HepG2 (cell line): ENCODE measurements at regions not wholly inside any gene's neighbourhood (a gene's known extent, or its start where the extent isn't known, plus 50 kb on each side); places are given as distances from the start of the nearest gene placed in this dataset.

Source experiments
- AFF4 ChIP-seq: sonication (generic); formaldehyde crosslinking; IDR thresholded peaks from 2 replicates; pipeline ENCODE4 v1.4.0; 2020; ENCODE audit warnings: missing genetic modification reagents
- CREB1 ChIP-seq, 2 experiments: fragments of 450-650 bp in 1 of 2; IDR thresholded peaks; 2 replicates each; pipeline ENCODE4 v1.6.1; 2016 to 2017; ENCODE audit warnings: control low read depth in 1 of 2, mild to moderate bottlenecking in 1 of 2, missing compliant biosample characterization in 1 of 2, missing genetic modification characterization in 1 of 2
- EP300 ChIP-seq, 3 experiments: sonication (generic) in 1 of 3; formaldehyde crosslinking in 1 of 3; IDR thresholded peaks; 2 replicates each; pipeline versions ENCODE4 v1.5.1 to v1.6.1; 2011 to 2020; ENCODE audit warnings: low read depth in 2 of 3, low read length in 2 of 3, borderline replicate concordance in 1 of 3, improper control_type of control experiment in 1 of 3, mild to moderate bottlenecking in 1 of 3, missing genetic modification reagents in 1 of 3, moderate library complexity in 1 of 3
- GFI1 ChIP-seq: sonication (generic); formaldehyde crosslinking; IDR thresholded peaks from 2 replicates; pipeline ENCODE4 v1.5.0; 2020; ENCODE audit warnings: missing genetic modification reagents, mild to moderate bottlenecking, borderline replicate concordance
- KAT7 ChIP-seq: IDR thresholded peaks from 2 replicates; pipeline ENCODE4 v1.6.1; 2018; ENCODE audit warnings: borderline replicate concordance, missing compliant biosample characterization
- SP140L ChIP-seq: sonication (generic); formaldehyde crosslinking; IDR thresholded peaks from 2 replicates; pipeline ENCODE4 v1.4.0; 2020; ENCODE audit warnings: missing genetic modification reagents, borderline replicate concordance
- SUZ12 ChIP-seq: fragments of 150-350 bp; IDR thresholded peaks from 2 replicates; pipeline ENCODE4 v1.6.1; 2014; ENCODE audit warnings: low read depth, low read length
- ZBED4 ChIP-seq: sonication (generic); formaldehyde crosslinking; IDR thresholded peaks from 2 replicates; pipeline ENCODE4 v1.4.0; 2020; ENCODE audit warnings: missing genetic modification reagents, borderline replicate concordance
- ZMYM4 ChIP-seq: sonication (generic); formaldehyde crosslinking; IDR thresholded peaks from 2 replicates; pipeline ENCODE4 v1.8.1; 2023; ENCODE audit warnings: mild to moderate bottlenecking, missing genetic modification reagents
- ZNF136 ChIP-seq: sonication (generic); formaldehyde crosslinking; IDR thresholded peaks from 2 replicates; pipeline ENCODE4 v1.8.1; 2022; ENCODE audit warnings: low read depth, mild to moderate bottlenecking, moderate library complexity, missing genetic modification reagents
- ZNF496 ChIP-seq: sonication (generic); formaldehyde crosslinking; IDR thresholded peaks from 2 replicates; pipeline ENCODE4 v1.8.1; 2023; ENCODE audit warnings: mild to moderate bottlenecking, moderate library complexity, missing genetic modification reagents; ENCODE audit not compliant: insufficient replicate concordance
- ZNF530 ChIP-seq: sonication (generic); formaldehyde crosslinking; IDR thresholded peaks from 2 replicates; pipeline ENCODE4 v1.5.0; 2020; ENCODE audit warnings: low read depth, mild to moderate bottlenecking, missing genetic modification reagents
- ZNF644 ChIP-seq: IDR thresholded peaks from 2 replicates; pipeline ENCODE4 v1.6.1; 2016; ENCODE audit warnings: low read depth
- ZNF678 ChIP-seq: sonication (generic); formaldehyde crosslinking; IDR thresholded peaks from 2 replicates; pipeline ENCODE4 v1.4.0; 2020; ENCODE audit warnings: mild to moderate bottlenecking, missing genetic modification reagents
- ZNF691 ChIP-seq: sonication (generic); formaldehyde crosslinking; IDR thresholded peaks from 2 replicates; pipeline ENCODE4 v1.4.0; 2020; ENCODE audit warnings: missing genetic modification reagents, low read depth, mild to moderate bottlenecking, borderline replicate concordance
- ZNF713 ChIP-seq: sonication (generic); formaldehyde crosslinking; IDR thresholded peaks from 2 replicates; pipeline ENCODE4 v1.4.0; 2020; ENCODE audit warnings: mild to moderate bottlenecking, missing genetic modification reagents
- ZNF761 ChIP-seq: sonication (generic); formaldehyde crosslinking; conservative IDR thresholded peaks from 2 replicates; pipeline ENCODE4 v1.4.0; 2020; ENCODE audit warnings: mild to moderate bottlenecking, missing genetic modification reagents
- ZXDC ChIP-seq: sonication (generic); formaldehyde crosslinking; IDR thresholded peaks from 2 replicates; pipeline ENCODE4 v1.5.0; 2020; ENCODE audit warnings: mild to moderate bottlenecking, missing genetic modification reagents

GRCh38 chr14:53715193-53715721 lies 241.4 kb downstream of the BMP4 start (continued):
- TF ChIP-seq AFF4 (CRISPR knock-in tag): no peak
- no peak for TF ChIP-seq CREB1 (IDR thresholded peaks at IDR 0.05)
- TF ChIP-seq CREB1 (CRISPR knock-in tag; IDR thresholded peaks at IDR 0.05): 0 out of 2 replicates have a peak, but pooled peaks have one; percentile 38
- peak; percentile 69 for TF ChIP-seq ZMYM4 (CRISPR knock-in tag)
- 0 out of 2 replicates have a peak, but pooled peaks have one; percentile 34 for TF ChIP-seq ZNF761 (CRISPR knock-in tag)
- TF ChIP-seq GFI1 (CRISPR knock-in tag): no peak
- TF ChIP-seq ZNF496: no peak
- no peak for TF ChIP-seq KAT7 (CRISPR knock-in tag)
- no peak for TF ChIP-seq SP140L (CRISPR knock-in tag)
- TF ChIP-seq ZXDC: no peak
- TF ChIP-seq SUZ12: no peak
- TF ChIP-seq ZNF136 (CRISPR knock-in tag): no peak
- TF ChIP-seq ZBED4 (CRISPR knock-in tag): no peak
- TF ChIP-seq ZNF678 (CRISPR knock-in tag): no peak
- TF ChIP-seq ZNF691 (CRISPR knock-in tag): 0 out of 2 replicates have a peak, but pooled peaks have one; percentile 28
- no peak for TF ChIP-seq ZNF713 (CRISPR knock-in tag)
- TF ChIP-seq ZNF644 (CRISPR knock-in tag): peak; percentile 91
- TF ChIP-seq EP300 (IDR thresholded peaks at IDR 0.05; ENCODE audit: low read depth in 2 of 2, low read length in 2 of 2): peak in 1 of 2 experiments; percentile 39; a peak in 1 of 4 replicates
- TF ChIP-seq EP300 (CRISPR knock-in tag; IDR thresholded peaks at IDR 0.05; ENCODE audit: borderline replicate concordance): no peak
- TF ChIP-seq ZNF530 (CRISPR knock-in tag): no peak
